WTC11 (cell line): ENCODE measurements at regions not wholly inside any gene's neighbourhood (a gene's known extent, or its start where the extent isn't known, plus 50 kb on each side); places are given as distances from the start of the nearest gene placed in this dataset.

Experiments
- CREB1 ChIP-seq: sonication (generic); formaldehyde crosslinking; IDR thresholded peaks from 2 replicates; pipeline ENCODE4 v1.8.0; 2023; ENCODE audit warnings: mild to moderate bottlenecking, missing genetic modification reagents
- CREM ChIP-seq: sonication (generic); formaldehyde crosslinking; IDR thresholded peaks from 2 replicates; pipeline ENCODE4 v1.8.1; 2022; ENCODE audit warnings: mild to moderate bottlenecking, missing genetic modification reagents, moderate library complexity
- ESRRA ChIP-seq: sonication (generic); formaldehyde crosslinking; IDR thresholded peaks from 2 replicates; pipeline ENCODE4 v1.8.1; 2022; ENCODE audit warnings: mild to moderate bottlenecking, missing genetic modification reagents, borderline replicate concordance
- JUN ChIP-seq: sonication (generic); formaldehyde crosslinking; IDR thresholded peaks from 2 replicates; pipeline ENCODE4 v1.8.0; 2023; ENCODE audit warnings: mild to moderate bottlenecking, missing genetic modification reagents
- RELA ChIP-seq: sonication (generic); formaldehyde crosslinking; IDR thresholded peaks from 2 replicates; pipeline ENCODE4 v1.8.1; 2022; ENCODE audit warnings: missing genetic modification reagents, mild to moderate bottlenecking, borderline replicate concordance
- TCF7 ChIP-seq: sonication (generic); formaldehyde crosslinking; IDR thresholded peaks from 2 replicates; pipeline ENCODE4 v1.8.0; 2022; ENCODE audit warnings: mild to moderate bottlenecking, low read depth, missing genetic modification reagents, moderate library complexity
- TEAD4 ChIP-seq: sonication (generic); formaldehyde crosslinking; IDR thresholded peaks from 2 replicates; pipeline ENCODE4 v1.8.0; 2022; ENCODE audit warnings: mild to moderate bottlenecking, missing genetic modification reagents
- TF ChIP-seq, protein P1 (sequence below): fragments of 200-600 bp; IDR thresholded peaks from 2 replicates; pipeline ENCODE4 v1.8.0; 2022; ENCODE audit warnings: antibody characterized with exemption
- TF ChIP-seq, protein P2 (sequence below): fragments of 250-450 bp; sonication (Bioruptor Pico); conservative IDR thresholded peaks from 2 replicates; pipeline ENCODE4 v1.9.0; 2021; ENCODE audit warnings: mild to moderate bottlenecking
- TF ChIP-seq, protein P3 (sequence below): sonication (generic); formaldehyde crosslinking; conservative IDR thresholded peaks from 2 replicates; pipeline ENCODE4 v1.8.1; 2022; ENCODE audit warnings: mild to moderate bottlenecking, missing genetic modification reagents
- TF ChIP-seq, protein P4 (sequence below): sonication (generic); formaldehyde crosslinking; IDR thresholded peaks from 2 replicates; pipeline ENCODE4 v1.8.1; 2022; ENCODE audit warnings: mild to moderate bottlenecking, missing genetic modification reagents, moderate library complexity, borderline replicate concordance
- TF ChIP-seq, protein P5 (sequence below): sonication (generic); formaldehyde crosslinking; IDR thresholded peaks from 2 replicates; pipeline ENCODE4 v1.8.1; 2022; ENCODE audit warnings: missing genetic modification reagents, borderline replicate concordance

DNA sequence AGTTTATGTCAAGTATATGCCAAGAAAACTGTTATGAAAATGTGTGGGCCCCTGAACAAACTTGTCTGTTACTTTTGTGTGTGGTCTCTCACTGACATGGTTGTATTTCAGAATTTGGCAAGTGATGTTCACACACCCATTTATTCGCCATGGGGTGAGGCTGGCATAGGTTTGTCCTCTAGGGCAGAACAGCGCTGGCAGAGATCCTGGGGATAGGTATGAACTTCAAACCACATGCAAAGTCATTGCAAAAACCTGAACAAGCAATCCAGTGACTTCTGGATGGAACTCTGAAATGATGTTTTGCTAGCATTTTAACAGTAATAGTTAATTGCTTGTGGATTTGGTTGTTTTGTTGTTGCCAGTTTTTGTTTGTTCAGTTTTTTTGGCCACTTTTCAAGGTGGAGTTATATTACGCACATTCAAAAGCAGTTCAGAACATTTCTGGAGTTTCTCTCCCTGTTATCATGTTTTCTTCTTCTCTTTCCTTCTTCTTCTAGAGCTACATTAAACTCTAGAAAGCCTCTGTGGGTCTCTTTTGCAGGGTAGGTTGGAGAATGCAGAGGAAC, 78.5 kb downstream of the MDH1 start:
- no peak for TF ChIP-seq TEAD4 (CRISPR knock-in tag)
- TF ChIP-seq, protein P1, sequence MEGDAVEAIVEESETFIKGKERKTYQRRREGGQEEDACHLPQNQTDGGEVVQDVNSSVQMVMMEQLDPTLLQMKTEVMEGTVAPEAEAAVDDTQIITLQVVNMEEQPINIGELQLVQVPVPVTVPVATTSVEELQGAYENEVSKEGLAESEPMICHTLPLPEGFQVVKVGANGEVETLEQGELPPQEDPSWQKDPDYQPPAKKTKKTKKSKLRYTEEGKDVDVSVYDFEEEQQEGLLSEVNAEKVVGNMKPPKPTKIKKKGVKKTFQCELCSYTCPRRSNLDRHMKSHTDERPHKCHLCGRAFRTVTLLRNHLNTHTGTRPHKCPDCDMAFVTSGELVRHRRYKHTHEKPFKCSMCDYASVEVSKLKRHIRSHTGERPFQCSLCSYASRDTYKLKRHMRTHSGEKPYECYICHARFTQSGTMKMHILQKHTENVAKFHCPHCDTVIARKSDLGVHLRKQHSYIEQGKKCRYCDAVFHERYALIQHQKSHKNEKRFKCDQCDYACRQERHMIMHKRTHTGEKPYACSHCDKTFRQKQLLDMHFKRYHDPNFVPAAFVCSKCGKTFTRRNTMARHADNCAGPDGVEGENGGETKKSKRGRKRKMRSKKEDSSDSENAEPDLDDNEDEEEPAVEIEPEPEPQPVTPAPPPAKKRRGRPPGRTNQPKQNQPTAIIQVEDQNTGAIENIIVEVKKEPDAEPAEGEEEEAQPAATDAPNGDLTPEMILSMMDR: no peak
- TF ChIP-seq, protein P2, sequence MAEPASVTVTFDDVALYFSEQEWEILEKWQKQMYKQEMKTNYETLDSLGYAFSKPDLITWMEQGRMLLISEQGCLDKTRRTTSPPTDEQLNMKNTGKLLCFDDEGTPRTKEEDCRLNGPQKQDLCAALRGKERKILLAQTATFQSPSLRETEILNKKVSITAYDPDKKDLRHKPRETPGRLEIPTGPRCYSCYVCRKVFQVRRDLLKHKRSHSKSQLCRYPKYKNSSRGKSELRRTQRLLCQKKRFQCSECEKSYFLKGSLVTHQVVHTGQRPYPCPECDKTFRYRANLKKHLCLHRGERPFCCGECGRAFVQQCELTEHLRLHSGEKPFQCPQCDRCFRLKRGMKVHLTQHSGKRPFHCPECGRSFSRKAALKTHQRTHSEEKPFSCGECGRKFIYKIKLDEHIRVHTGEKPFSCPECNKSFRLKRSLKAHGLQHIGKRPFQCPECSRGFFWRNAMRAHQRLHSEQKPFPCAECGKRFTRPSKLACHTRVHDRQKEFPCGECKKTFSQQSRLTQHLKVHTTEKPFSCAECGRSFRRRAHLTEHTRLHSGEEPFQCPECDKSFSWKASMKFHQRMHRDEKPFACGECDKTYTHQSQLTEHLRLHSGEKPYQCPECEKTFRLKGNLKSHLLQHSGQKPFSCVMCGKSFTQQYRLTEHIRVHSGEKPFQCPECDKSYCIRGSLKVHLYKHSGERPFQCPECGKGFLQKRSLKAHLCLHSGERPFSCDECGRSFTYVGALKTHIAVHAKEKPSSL (CRISPR knock-in tag): no peak
- TF ChIP-seq, protein P3, sequence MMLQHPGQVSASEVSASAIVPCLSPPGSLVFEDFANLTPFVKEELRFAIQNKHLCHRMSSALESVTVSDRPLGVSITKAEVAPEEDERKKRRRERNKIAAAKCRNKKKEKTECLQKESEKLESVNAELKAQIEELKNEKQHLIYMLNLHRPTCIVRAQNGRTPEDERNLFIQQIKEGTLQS (CRISPR knock-in tag): no peak
- TF ChIP-seq CREB1: no peak
- TF ChIP-seq CREM (CRISPR knock-in tag): no peak
- TF ChIP-seq, protein P4, sequence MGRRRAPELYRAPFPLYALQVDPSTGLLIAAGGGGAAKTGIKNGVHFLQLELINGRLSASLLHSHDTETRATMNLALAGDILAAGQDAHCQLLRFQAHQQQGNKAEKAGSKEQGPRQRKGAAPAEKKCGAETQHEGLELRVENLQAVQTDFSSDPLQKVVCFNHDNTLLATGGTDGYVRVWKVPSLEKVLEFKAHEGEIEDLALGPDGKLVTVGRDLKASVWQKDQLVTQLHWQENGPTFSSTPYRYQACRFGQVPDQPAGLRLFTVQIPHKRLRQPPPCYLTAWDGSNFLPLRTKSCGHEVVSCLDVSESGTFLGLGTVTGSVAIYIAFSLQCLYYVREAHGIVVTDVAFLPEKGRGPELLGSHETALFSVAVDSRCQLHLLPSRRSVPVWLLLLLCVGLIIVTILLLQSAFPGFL (CRISPR knock-in tag): no peak
- no peak for TF ChIP-seq ESRRA (CRISPR knock-in tag)
- TF ChIP-seq, protein P5, sequence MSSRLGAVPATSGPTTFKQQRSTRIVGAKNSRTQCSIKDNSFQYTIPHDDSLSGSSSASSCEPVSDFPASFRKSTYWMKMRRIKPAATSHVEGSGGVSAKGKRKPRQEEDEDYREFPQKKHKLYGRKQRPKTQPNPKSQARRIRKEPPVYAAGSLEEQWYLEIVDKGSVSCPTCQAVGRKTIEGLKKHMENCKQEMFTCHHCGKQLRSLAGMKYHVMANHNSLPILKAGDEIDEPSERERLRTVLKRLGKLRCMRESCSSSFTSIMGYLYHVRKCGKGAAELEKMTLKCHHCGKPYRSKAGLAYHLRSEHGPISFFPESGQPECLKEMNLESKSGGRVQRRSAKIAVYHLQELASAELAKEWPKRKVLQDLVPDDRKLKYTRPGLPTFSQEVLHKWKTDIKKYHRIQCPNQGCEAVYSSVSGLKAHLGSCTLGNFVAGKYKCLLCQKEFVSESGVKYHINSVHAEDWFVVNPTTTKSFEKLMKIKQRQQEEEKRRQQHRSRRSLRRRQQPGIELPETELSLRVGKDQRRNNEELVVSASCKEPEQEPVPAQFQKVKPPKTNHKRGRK: no peak
- no peak for TF ChIP-seq RELA (CRISPR knock-in tag)
- no peak for TF ChIP-seq JUN (CRISPR knock-in tag)
- no peak for TF ChIP-seq TCF7 (CRISPR knock-in tag)
